ENCODE measurements at regions not wholly inside any gene's neighbourhood (a gene's known extent, or its start where the extent isn't known, plus 50 kb on each side); places are given as distances from the start of the nearest gene placed in this dataset.
A peak's percentile ranks its signal among the peaks of the same experiment; 100 is the strongest.

DNA sequence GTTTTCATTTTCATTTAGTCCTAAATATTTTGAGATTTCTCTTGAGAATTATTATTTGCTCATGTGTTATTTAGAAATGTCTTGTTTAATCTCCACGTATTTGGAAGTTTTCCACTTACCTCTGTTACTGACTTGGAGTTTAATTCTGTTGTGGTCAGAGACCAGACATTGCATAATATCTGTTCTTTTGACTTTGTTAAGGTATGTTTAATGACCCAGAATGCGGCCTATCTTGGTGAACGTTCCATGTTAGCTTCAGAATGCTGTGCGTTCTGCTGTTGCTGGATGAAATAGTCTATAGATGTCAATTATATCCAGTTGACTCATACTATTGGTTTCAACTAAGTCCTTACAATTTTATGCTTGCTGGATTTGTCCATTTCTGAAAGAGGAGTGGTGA is 325.3 kb upstream of the TARS1 start:
- TF ChIP-seq, protein P1, sequence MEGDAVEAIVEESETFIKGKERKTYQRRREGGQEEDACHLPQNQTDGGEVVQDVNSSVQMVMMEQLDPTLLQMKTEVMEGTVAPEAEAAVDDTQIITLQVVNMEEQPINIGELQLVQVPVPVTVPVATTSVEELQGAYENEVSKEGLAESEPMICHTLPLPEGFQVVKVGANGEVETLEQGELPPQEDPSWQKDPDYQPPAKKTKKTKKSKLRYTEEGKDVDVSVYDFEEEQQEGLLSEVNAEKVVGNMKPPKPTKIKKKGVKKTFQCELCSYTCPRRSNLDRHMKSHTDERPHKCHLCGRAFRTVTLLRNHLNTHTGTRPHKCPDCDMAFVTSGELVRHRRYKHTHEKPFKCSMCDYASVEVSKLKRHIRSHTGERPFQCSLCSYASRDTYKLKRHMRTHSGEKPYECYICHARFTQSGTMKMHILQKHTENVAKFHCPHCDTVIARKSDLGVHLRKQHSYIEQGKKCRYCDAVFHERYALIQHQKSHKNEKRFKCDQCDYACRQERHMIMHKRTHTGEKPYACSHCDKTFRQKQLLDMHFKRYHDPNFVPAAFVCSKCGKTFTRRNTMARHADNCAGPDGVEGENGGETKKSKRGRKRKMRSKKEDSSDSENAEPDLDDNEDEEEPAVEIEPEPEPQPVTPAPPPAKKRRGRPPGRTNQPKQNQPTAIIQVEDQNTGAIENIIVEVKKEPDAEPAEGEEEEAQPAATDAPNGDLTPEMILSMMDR (IDR thresholded peaks at IDR 0.05): no peak
- Histone ChIP-seq H3K36me3 (no peaks in the 10 kb centered on the region), H3K4me1 (no peaks in the 10 kb centered on the region), H3K9me3 (peaks cover 0 to 37% (median under 1%) of the 10 kb centered on the region in 11 donors), H3K27me3 (no peaks in the 10 kb centered on the region), H3K27ac (no peak overlapping the region), H3K4me3 (no peak overlapping the region)
- no peak for ATAC-seq
- no peak for DNase-seq
- WGBS, 2 donors: 85 to 88% methylated on average over 4 of the region's 4 CpGs
- intact Hi-C loops (cut with DNase I): no loop called here

DNA sequence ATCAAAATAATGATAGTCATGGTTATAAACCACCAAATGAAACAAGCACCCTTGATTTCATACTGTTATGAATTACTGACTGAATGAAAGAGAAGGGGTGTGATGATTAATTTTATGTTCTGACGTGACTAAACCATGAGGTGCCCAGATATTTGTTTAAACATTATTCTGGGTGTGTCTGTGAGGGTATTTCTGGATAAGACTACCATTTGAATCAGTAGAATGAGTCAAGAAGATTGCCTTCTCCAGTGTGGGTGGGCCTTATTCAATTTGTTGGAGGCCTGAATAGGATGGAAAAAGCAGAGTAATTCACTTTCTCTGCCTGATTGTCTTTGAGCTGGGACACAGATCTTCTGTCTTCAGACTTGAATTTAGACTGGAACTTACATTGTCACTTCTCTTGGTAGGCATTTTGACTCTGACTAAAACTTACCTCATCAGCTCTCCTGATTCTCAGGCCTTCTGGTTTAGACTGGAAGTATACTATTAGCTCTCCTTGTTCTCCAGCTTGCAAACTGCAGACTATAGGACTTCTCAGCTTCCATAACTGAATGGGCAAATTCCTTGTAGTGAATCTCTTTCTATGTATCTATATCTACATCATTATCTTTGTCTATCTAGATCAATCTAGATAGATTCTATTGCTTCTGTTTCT is 321.9 kb upstream of the TARS1 start:
- DNase-seq (no peak), ATAC-seq (no peak)
- H3K4me3 ChIP-seq: no peak overlapping the region
- intact Hi-C loops (cut with DNase I): no loop called here
- H3K36me3 ChIP-seq: no peaks in the 10 kb centered on the region
- no peak overlapping the region for H3K27ac ChIP-seq
- WGBS, 2 donors: 75 to 90% methylated on average over 1 of the region's 1 CpG
- TF ChIP-seq, protein P1 (IDR thresholded peaks at IDR 0.05): no peak
- H3K9me3 ChIP-seq: peaks cover 0 to 16% (median 0%) of the 10 kb centered on the region in 11 donors
- H3K27me3 ChIP-seq: no peaks in the 10 kb centered on the region
- H3K4me1 ChIP-seq: no peaks in the 10 kb centered on the region

DNA sequence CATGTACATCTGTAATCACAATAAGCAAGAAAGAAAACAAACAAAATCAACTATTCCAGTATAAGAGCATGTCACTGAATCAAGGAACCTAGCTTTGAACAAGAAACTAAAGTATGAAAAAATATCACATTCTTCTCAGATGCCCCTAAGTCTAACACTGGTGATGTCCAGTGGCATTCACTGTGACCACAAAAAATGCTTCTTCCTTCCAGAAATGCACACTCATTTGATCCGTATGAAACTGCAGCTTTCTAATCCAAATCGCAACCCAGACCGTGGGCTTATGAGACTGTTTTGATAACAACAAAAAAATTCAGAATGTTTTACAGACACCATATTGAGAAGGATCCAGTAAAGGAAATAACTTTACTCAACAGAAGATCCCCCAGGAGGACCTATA is 320.1 kb upstream of the TARS1 start:
- H3K27ac ChIP-seq: no peak overlapping the region
- H3K4me3 ChIP-seq: no peak overlapping the region
- DNase-seq: no peak
- peaks cover 0 to under 1% (median 0%) of the 10 kb centered on the region in 11 donors for H3K9me3 ChIP-seq
- ATAC-seq: no peak
- H3K27me3 ChIP-seq: no peaks in the 10 kb centered on the region
- 79 to 80% methylated on average over 3 of the region's 3 CpGs for WGBS, 2 donors
- TF ChIP-seq, protein P1 (IDR thresholded peaks at IDR 0.05): no peak
- intact Hi-C loops (cut with DNase I): no loop called here
- no peaks in the 10 kb centered on the region for H3K4me1 ChIP-seq
- no peaks in the 10 kb centered on the region for H3K36me3 ChIP-seq

DNA sequence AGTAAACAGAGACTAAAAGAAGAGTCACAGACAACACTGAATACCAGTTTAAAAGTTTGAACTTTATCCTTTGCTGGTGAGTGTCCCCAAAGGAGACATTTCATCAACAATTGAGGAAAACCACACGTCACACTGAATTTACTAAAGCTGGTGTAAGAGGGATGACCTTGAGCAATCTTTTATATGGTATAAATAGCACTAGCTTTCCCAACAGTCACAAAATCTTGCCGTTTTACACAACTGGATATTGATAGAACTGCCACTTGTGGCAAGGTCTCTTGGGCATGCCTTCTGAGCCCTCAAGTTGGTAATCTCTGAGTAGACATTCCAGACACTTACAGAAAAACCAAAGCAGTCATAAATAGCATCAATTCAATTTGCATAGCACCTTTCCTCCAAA is 311.5 kb upstream of the TARS1 start:
- WGBS, 2 donors: 35 to 41% methylated on average over 2 of the region's 2 CpGs
- Histone ChIP-seq H3K27ac (no peak overlapping the region), H3K4me1 (no peaks in the 10 kb centered on the region), H3K4me3 (no peak overlapping the region), H3K27me3 (no peaks in the 10 kb centered on the region), H3K9me3 (peaks cover 0 to 47% (median 25%) of the 10 kb centered on the region in 11 donors), H3K36me3 (no peaks in the 10 kb centered on the region)
- intact Hi-C loops (cut with DNase I): no loop called here
- peak in 1 of 8 donors; percentile 20 for ATAC-seq
- no peak for DNase-seq
- TF ChIP-seq, protein P1 (IDR thresholded peaks at IDR 0.05): no peak

Data from heart right ventricle (tissue), 16 donors.